ENCODE measurements at regions not wholly inside any gene's neighbourhood (a gene's known extent, or its start where the extent isn't known, plus 50 kb on each side); places are given as distances from the start of the nearest gene placed in this dataset.
"Not testable (repeated sequence)": the region's sequence is repeated elsewhere in the genome, so short reads cannot be mapped to it uniquely, and the experiment has no call there.

GRCh38 chr17:63171428-63172393 lies 205.7 kb downstream of the TANC2 start:
- no peak for DNase-seq (ENCODE audit: low read depth in 3 of 3, low spot score in 2 of 3)

DNA sequence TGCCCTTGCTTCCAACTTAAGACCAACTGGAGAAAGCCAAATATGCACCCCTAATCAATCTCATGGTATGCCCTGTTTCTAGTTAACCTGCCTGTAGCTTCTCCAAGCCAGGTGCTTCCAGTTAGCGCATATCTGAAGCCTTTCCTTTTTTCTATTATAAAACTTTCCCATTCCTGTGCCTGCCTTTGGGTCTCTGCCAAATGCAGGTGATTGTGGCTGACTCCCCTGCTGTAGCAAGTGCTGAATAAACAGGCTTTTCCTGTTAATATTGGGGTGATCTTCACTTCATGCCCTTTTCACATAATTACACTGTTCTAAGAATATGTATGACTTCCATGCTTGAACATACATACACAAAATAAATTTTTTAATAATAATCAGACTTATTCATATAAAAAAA lies 207.4 kb downstream of the TANC2 start:
- no peak for DNase-seq (ENCODE audit: low read depth in 3 of 3, low spot score in 2 of 3)

GRCh38 chr17:63173903-63174302 lies 207.9 kb downstream of the TANC2 start:
- no peak for DNase-seq (ENCODE audit: low read depth in 3 of 3, low spot score in 2 of 3)

GRCh38 chr17:63178530-63178929 lies 212.5 kb downstream of the TANC2 start:
- DNase-seq (ENCODE audit: low read depth in 3 of 3, low spot score in 2 of 3), result no peak

- no peak for DNase-seq (ENCODE audit: low read depth in 3 of 3, low spot score in 2 of 3)
Measured at GRCh38 chr17:63181856-63182255, 215.8 kb downstream of the TANC2 start.

- DNase-seq (ENCODE audit: low read depth in 3 of 3, low spot score in 2 of 3), result no peak
Measured at GRCh38 chr17:63185420-63185819, 219.4 kb downstream of the TANC2 start.

GRCh38 chr17:63189082-63189481 lies 223.0 kb downstream of the TANC2 start:
- no peak for DNase-seq (ENCODE audit: low read depth in 3 of 3, low spot score in 2 of 3)

DNA sequence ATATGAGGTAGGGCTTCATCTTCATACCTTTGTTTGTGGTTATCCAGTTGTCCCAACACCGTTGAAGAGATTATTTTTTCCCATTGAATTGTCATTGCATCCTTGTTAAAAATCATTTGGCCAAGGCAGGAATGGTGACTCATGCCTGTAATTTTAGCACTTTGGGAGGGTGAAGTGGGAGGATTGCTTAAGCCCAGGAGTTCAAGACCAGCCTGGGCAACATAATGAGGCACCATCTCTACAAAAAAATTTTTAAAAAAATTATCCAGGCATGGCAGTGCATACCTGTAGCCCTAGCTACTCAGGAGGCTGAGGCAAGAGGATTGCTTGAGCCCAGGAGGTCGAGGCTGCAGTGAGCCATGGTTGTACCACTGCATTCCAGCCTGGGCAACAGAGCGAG lies 223.9 kb downstream of the TANC2 start:
- no peak for DNase-seq (ENCODE audit: low read depth in 3 of 3, low spot score in 2 of 3)

- DNase-seq (ENCODE audit: low read depth in 3 of 3, low spot score in 2 of 3), result no peak
Measured at GRCh38 chr17:63190821-63191370, 224.9 kb downstream of the TANC2 start.

- no peak for DNase-seq (ENCODE audit: low read depth in 3 of 3, low spot score in 2 of 3)
Measured at GRCh38 chr17:63191610-63192009, 225.6 kb downstream of the TANC2 start.

GRCh38 chr17:63193827-63194226 lies 227.8 kb downstream of the TANC2 start:
- DNase-seq (ENCODE audit: low read depth in 3 of 3, low spot score in 2 of 3), result no peak

GRCh38 chr17:63196772-63197335 lies 230.8 kb downstream of the TANC2 start:
- no peak for DNase-seq (ENCODE audit: low read depth in 3 of 3, low spot score in 2 of 3)

DNA sequence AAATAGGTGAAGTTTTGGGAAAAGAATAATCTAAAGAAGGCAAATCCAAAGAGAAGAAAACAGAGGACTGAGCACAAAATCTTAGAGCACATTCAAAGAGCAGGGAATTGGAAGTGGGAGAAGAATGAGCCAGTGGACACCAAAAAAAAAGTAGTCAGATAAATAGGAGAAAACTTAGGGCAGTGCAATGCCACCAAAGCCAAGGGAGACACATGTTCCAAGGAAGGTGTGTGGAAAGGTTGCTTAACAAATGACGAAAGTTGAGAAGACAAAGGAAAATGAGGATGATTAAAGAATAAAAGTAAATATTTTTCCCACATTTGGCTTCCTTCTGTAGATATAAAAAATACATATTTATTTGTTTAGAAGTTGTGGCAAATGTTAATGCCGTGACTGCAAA lies 237.6 kb downstream of the TANC2 start:
- no peak for DNase-seq (ENCODE audit: low read depth in 3 of 3, low spot score in 2 of 3)

DNA sequence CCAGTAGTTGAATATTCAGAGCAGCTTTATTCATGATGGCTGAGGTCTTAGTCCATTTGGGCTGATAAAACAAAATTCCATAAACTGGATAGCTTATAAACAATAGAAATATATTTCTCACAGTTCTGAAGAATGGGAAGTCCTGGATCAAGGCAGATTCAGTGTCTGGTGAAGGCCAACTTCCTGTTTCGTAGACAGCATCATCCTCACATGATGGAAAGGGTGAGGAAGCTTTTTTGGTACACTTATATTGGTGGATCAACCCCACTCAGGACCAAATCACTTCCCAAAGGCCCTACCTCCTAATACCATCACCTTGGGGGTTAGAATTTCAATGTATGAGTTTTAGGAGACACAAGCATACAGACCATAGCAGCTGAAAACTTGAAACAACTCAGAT lies 224.2 kb downstream of the CYB561 start:
- no peak for DNase-seq (ENCODE audit: low read depth in 3 of 3, low spot score in 2 of 3)

DNA sequence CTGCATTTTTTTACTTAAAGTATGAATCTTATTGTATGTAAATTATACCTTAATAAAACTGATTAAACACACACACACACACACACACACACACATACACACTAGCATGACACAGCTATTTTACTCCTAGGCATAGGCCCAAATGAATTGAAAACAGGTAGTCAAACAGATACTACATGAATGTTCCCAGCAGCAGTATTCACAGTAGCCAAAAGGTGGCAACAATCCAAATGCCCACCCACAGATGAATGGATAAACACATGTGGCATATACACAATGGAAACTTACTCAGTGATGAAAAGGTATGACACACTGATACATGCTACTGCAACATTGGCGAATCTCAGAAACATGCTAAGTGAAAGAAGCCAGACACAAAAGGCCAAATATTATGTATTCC lies 223.5 kb downstream of the CYB561 start:
- no peak for DNase-seq (ENCODE audit: low read depth in 3 of 3, low spot score in 2 of 3)

GRCh38 chr17:63223212-63223911 lies 222.7 kb downstream of the CYB561 start:
- DNase-seq (ENCODE audit: low read depth in 3 of 3, low spot score in 2 of 3), result no peak

DNA sequence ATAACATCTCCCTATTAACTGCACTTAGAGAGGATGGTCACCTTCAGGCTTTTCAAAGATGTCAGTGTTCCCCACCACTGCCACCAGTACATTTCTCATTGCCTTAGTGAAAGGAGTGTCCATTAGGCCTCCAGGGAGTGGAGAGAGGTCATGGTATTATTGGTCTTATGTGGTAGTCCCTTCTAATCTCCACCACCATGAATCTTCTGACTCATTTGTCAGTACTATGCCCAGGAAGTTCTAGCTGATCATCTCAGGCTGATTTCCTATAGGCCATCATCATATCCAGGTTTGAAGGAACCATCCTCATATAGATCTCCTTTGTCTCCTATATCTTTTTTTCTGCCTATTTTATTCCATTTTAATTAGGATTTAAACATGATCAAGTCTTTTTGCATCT lies 221.5 kb downstream of the CYB561 start:
- DNase-seq (ENCODE audit: low read depth in 3 of 3, low spot score in 2 of 3), result no peak

- not testable (repeated sequence) for DNase-seq (ENCODE audit: low read depth in 3 of 3, low spot score in 2 of 3)
Measured at GRCh38 chr17:63226720-63227119, 219.4 kb downstream of the CYB561 start.

- not testable (repeated sequence) for DNase-seq (ENCODE audit: low read depth in 3 of 3, low spot score in 2 of 3)
Measured at GRCh38 chr17:63231015-63231620, 215.0 kb downstream of the CYB561 start.

GRCh38 chr17:63232565-63233310 lies 213.4 kb downstream of the CYB561 start:
- DNase-seq (ENCODE audit: low read depth in 3 of 3, low spot score in 2 of 3), result no peak

Measured in right renal cortex interstitium (tissue), 3 donors.